Type B pancreatic cell (in vitro differentiated cells): ENCODE measurements at regions not wholly inside any gene's neighbourhood (a gene's known extent, or its start where the extent isn't known, plus 50 kb on each side); places are given as distances from the start of the nearest gene placed in this dataset.

Source experiments
- DNase-seq: peaks from one replicate; pipeline ENCODE4 v3.0.0; 2021; ENCODE audit warnings: mixed read lengths; ENCODE audit not compliant: unreplicated experiment; ENCODE audit errors: extremely low spot score
- H3K27ac Mint-ChIP-seq: 2 replicates; pipeline ENCODE4 v1.8.0; 2021; ENCODE audit warnings: mild to moderate bottlenecking, mixed read lengths
- H3K27me3 Mint-ChIP-seq: 2 replicates; pipeline ENCODE4 v1.8.0; 2021; ENCODE audit warnings: mixed read lengths
- H3K36me3 Mint-ChIP-seq: 2 replicates; pipeline ENCODE4 v1.8.0; 2021; ENCODE audit warnings: mixed read lengths
- H3K4me1 Mint-ChIP-seq: one replicate; pipeline ENCODE4 v1.8.0; 2021; ENCODE audit warnings: mixed read lengths; ENCODE audit not compliant: unreplicated experiment
- H3K4me3 Mint-ChIP-seq: 2 replicates; pipeline ENCODE4 v1.8.0; 2021; ENCODE audit warnings: mild to moderate bottlenecking, mixed read lengths
- H3K9me3 Mint-ChIP-seq: 2 replicates; pipeline ENCODE4 v1.8.0; 2021; ENCODE audit warnings: mixed read lengths
- CTCF ChIP-seq: fragments of 200-600 bp; sonication (generic); conservative IDR thresholded peaks from 2 replicates; pipeline ENCODE4 v1.5.0; 2021; ENCODE audit warnings: antibody characterized with exemption, mild to moderate bottlenecking

GRCh38 chr12:46910830-46911229 is 85.0 kb upstream of the SLC38A4 start:
- TF ChIP-seq CTCF, result no peak
- no peaks in the 10 kb centered on the region for H3K36me3 Mint-ChIP-seq
- no peaks in the 10 kb centered on the region for H3K4me1 Mint-ChIP-seq
- H3K27me3 Mint-ChIP-seq, result no peaks in the 10 kb centered on the region
- DNase-seq, result no peak
- H3K4me3 Mint-ChIP-seq, result no peak overlapping the region
- no peak overlapping the region for H3K27ac Mint-ChIP-seq
- peaks cover 5% of the 10 kb centered on the region for H3K9me3 Mint-ChIP-seq

GRCh38 chr12:46914336-46914735 is 88.5 kb upstream of the SLC38A4 start:
- peaks cover 5% of the 10 kb centered on the region for H3K9me3 Mint-ChIP-seq
- no peak for DNase-seq
- H3K4me3 Mint-ChIP-seq, result no peak overlapping the region
- no peaks in the 10 kb centered on the region for H3K27me3 Mint-ChIP-seq
- H3K36me3 Mint-ChIP-seq, result no peaks in the 10 kb centered on the region
- no peaks in the 10 kb centered on the region for H3K4me1 Mint-ChIP-seq
- no peak for TF ChIP-seq CTCF
- H3K27ac Mint-ChIP-seq, result no peak overlapping the region

GRCh38 chr12:46915082-46915481 is 89.3 kb upstream of the SLC38A4 start:
- Mint-ChIP-seq H3K27me3 (no peaks in the 10 kb centered on the region), H3K4me1 (no peaks in the 10 kb centered on the region), H3K9me3 (peaks cover 5% of the 10 kb centered on the region), H3K4me3 (no peak overlapping the region), H3K27ac (no peak overlapping the region), H3K36me3 (no peaks in the 10 kb centered on the region)
- DNase-seq, result no peak
- TF ChIP-seq CTCF, result no peak

- H3K4me3 Mint-ChIP-seq, result no peak overlapping the region
- H3K9me3 Mint-ChIP-seq, result peaks cover 5% of the 10 kb centered on the region
- H3K4me1 Mint-ChIP-seq, result no peaks in the 10 kb centered on the region
- no peaks in the 10 kb centered on the region for H3K36me3 Mint-ChIP-seq
- no peaks in the 10 kb centered on the region for H3K27me3 Mint-ChIP-seq
- H3K27ac Mint-ChIP-seq, result no peak overlapping the region
- no peak for DNase-seq
- no peak for TF ChIP-seq CTCF
Measured at GRCh38 chr12:46915836-46916235, 90.0 kb upstream of the SLC38A4 start.

- no peaks in the 10 kb centered on the region for H3K27me3 Mint-ChIP-seq
- no peaks in the 10 kb centered on the region for H3K4me1 Mint-ChIP-seq
- H3K4me3 Mint-ChIP-seq, result no peak overlapping the region
Measured at GRCh38 chr12:46916796-46917419, 91.1 kb upstream of the SLC38A4 start.

More at GRCh38 chr12:46916796-46917419, 91.1 kb upstream of the SLC38A4 start:
- DNase-seq, result no peak
- Mint-ChIP-seq H3K9me3 (peaks cover 5% of the 10 kb centered on the region), H3K27ac (no peak overlapping the region), H3K36me3 (no peaks in the 10 kb centered on the region)
- TF ChIP-seq CTCF, result no peak
